HEK293 (cell line): ENCODE measurements at regions not wholly inside any gene's neighbourhood (a gene's known extent, or its start where the extent isn't known, plus 50 kb on each side); places are given as distances from the start of the nearest gene placed in this dataset.

Experiments used
- ZSCAN23 ChIP-seq: fragments of 450-650 bp; formaldehyde crosslinking; IDR thresholded peaks from 2 replicates; pipeline ENCODE4 v1.5.1; 2016; ENCODE audit warnings: missing biosample characterization, missing genetic modification characterization
- TF ChIP-seq, protein P1 (sequence below): fragments of 450-650 bp; formaldehyde crosslinking; IDR thresholded peaks from 2 replicates; pipeline ENCODE4 v1.5.1; 2016; ENCODE audit warnings: missing biosample characterization, missing genetic modification characterization
- TF ChIP-seq, protein P2 (sequence below): fragments of 450-650 bp; formaldehyde crosslinking; conservative IDR thresholded peaks from 2 replicates; pipeline ENCODE4 v1.5.1; 2016; ENCODE audit warnings: low read depth, missing biosample characterization, missing genetic modification characterization

DNA sequence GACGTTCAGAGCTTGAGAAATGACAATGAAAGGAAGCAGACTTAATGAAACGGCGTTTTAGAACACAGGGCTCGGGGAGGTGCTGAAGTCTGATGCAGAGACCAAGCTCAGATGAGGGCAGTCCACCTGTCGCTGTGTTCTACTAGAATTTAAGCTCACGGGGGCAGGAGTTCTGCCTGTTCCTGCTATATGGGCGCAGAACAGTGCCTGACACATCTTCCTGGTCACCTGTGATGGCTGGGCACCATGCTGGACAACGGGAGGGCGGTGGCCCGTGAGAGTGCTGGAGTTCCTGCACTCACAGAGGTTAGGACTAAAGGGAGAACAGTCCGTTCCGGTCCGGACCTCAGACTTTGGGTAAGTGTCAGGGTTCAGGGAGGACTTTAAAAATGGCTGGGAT lies 130.6 kb downstream of the ERMARD start:
- TF ChIP-seq, protein P1, sequence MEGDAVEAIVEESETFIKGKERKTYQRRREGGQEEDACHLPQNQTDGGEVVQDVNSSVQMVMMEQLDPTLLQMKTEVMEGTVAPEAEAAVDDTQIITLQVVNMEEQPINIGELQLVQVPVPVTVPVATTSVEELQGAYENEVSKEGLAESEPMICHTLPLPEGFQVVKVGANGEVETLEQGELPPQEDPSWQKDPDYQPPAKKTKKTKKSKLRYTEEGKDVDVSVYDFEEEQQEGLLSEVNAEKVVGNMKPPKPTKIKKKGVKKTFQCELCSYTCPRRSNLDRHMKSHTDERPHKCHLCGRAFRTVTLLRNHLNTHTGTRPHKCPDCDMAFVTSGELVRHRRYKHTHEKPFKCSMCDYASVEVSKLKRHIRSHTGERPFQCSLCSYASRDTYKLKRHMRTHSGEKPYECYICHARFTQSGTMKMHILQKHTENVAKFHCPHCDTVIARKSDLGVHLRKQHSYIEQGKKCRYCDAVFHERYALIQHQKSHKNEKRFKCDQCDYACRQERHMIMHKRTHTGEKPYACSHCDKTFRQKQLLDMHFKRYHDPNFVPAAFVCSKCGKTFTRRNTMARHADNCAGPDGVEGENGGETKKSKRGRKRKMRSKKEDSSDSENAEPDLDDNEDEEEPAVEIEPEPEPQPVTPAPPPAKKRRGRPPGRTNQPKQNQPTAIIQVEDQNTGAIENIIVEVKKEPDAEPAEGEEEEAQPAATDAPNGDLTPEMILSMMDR: no peak
- no peak for TF ChIP-seq ZSCAN23
- TF ChIP-seq, protein P2, sequence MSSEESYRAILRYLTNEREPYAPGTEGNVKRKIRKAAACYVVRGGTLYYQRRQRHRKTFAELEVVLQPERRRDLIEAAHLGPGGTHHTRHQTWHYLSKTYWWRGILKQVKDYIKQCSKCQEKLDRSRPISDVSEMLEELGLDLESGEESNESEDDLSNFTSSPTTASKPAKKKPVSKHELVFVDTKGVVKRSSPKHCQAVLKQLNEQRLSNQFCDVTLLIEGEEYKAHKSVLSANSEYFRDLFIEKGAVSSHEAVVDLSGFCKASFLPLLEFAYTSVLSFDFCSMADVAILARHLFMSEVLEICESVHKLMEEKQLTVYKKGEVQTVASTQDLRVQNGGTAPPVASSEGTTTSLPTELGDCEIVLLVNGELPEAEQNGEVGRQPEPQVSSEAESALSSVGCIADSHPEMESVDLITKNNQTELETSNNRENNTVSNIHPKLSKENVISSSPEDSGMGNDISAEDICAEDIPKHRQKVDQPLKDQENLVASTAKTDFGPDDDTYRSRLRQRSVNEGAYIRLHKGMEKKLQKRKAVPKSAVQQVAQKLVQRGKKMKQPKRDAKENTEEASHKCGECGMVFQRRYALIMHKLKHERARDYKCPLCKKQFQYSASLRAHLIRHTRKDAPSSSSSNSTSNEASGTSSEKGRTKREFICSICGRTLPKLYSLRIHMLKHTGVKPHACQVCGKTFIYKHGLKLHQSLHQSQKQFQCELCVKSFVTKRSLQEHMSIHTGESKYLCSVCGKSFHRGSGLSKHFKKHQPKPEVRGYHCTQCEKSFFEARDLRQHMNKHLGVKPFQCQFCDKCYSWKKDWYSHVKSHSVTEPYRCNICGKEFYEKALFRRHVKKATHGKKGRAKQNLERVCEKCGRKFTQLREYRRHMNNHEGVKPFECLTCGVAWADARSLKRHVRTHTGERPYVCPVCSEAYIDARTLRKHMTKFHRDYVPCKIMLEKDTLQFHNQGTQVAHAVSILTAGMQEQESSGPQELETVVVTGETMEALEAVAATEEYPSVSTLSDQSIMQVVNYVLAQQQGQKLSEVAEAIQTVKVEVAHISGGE: no peak
